Trophoblast cell (in vitro differentiated cells and primary cell): ENCODE measurements at regions not wholly inside any gene's neighbourhood (a gene's known extent, or its start where the extent isn't known, plus 50 kb on each side); places are given as distances from the start of the nearest gene placed in this dataset.

ENCODE experiments used
- DNase-seq, 2 donors: peaks; one replicate each; pipeline ENCODE4 v3.0.0-alpha.2; 2016
- H2AFZ ChIP-seq: 2 replicates; pipeline ENCODE4 v1.6.1; 2013; ENCODE audit warnings: low read length, moderate library complexity, mild to moderate bottlenecking; ENCODE audit not compliant: insufficient read depth, poor library complexity
- H2AK5ac ChIP-seq: 2 replicates; pipeline ENCODE4 v1.6.1; 2013; ENCODE audit warnings: mild to moderate bottlenecking, low read length
- H2BK120ac ChIP-seq: 2 replicates; pipeline ENCODE4 v1.6.1; 2013; ENCODE audit warnings: low read length, mild to moderate bottlenecking, moderate library complexity; ENCODE audit not compliant: insufficient read depth, poor library complexity
- H2BK12ac ChIP-seq: 2 replicates; pipeline ENCODE4 v1.6.1; 2013; ENCODE audit warnings: mild to moderate bottlenecking, low read length, moderate library complexity
- H2BK5ac ChIP-seq: 2 replicates; pipeline ENCODE4 v1.6.1; 2013; ENCODE audit warnings: low read length, low read depth, moderate library complexity, mild to moderate bottlenecking; ENCODE audit not compliant: poor library complexity
- H3K14ac ChIP-seq: 2 replicates; pipeline ENCODE4 v1.6.1; 2013; ENCODE audit warnings: mild to moderate bottlenecking, low read length
- H3K18ac ChIP-seq: 2 replicates; pipeline ENCODE4 v1.6.1; 2013; ENCODE audit warnings: mild to moderate bottlenecking, low read length
- H3K23ac ChIP-seq: 2 replicates; pipeline ENCODE4 v1.6.1; 2013; ENCODE audit warnings: low read length
- H3K27ac ChIP-seq: 2 replicates; pipeline ENCODE4 v1.5.1; 2013; ENCODE audit warnings: low read depth, mild to moderate bottlenecking, inconsistent platforms, low read length, moderate library complexity
- H3K27me3 ChIP-seq: 2 replicates; pipeline ENCODE4 v1.6.1; 2013; ENCODE audit warnings: inconsistent platforms, mild to moderate bottlenecking, low read length, moderate library complexity; ENCODE audit not compliant: insufficient read depth
- H3K36me3 ChIP-seq, 2 experiments: 1 replicate in 1 of 2; 2 replicates in 1 of 2; pipeline ENCODE4 v1.6.1; 2013; ENCODE audit warnings: low read length in 2 of 2, mild to moderate bottlenecking in 2 of 2, moderate library complexity in 1 of 2; ENCODE audit not compliant: insufficient read depth in 2 of 2, control insufficient read depth in 1 of 2
- H3K4ac ChIP-seq: 2 replicates; pipeline ENCODE4 v1.6.1; 2013; ENCODE audit warnings: low read depth, mild to moderate bottlenecking, low read length, moderate library complexity
- H3K4me1 ChIP-seq, 2 experiments: 1 replicate in 1 of 2; 2 replicates in 1 of 2; pipeline ENCODE4 v1.6.1; 2013; ENCODE audit warnings: low read length in 2 of 2, mild to moderate bottlenecking in 2 of 2, moderate library complexity in 1 of 2; ENCODE audit not compliant: insufficient read depth in 2 of 2, control insufficient read depth in 1 of 2
- H3K4me2 ChIP-seq: 2 replicates; pipeline ENCODE4 v1.6.1; 2013; ENCODE audit warnings: inconsistent platforms, mild to moderate bottlenecking, low read length, moderate library complexity
- H3K4me3 ChIP-seq: 2 replicates; pipeline ENCODE4 v1.5.1; 2013; ENCODE audit warnings: mild to moderate bottlenecking, low read depth, low read length, inconsistent platforms
- H3K79me1 ChIP-seq: one replicate; pipeline ENCODE4 v1.6.1; 2013; ENCODE audit warnings: low read length
- H3K79me2 ChIP-seq: 2 replicates; pipeline ENCODE4 v1.6.1; 2013; ENCODE audit warnings: low read length, mild to moderate bottlenecking; ENCODE audit not compliant: control insufficient read depth, insufficient read depth, poor library complexity
- H3K9ac ChIP-seq: 2 replicates; pipeline ENCODE4 v1.6.1; 2013; ENCODE audit warnings: mild to moderate bottlenecking, low read length
- H3K9me3 ChIP-seq: 2 replicates; pipeline ENCODE4 v1.6.1; 2013; ENCODE audit warnings: low read depth, mild to moderate bottlenecking, control low read depth, inconsistent platforms, low read length; ENCODE audit not compliant: insufficient read depth
- H4K12ac ChIP-seq: 2 replicates; pipeline ENCODE4 v1.6.1; 2013; ENCODE audit warnings: low read depth, mild to moderate bottlenecking, low read length, moderate library complexity
- H4K8ac ChIP-seq: 2 replicates; pipeline ENCODE4 v1.6.1; 2013; ENCODE audit warnings: low read depth, mild to moderate bottlenecking, low read length, moderate library complexity
- H4K91ac ChIP-seq: one replicate; pipeline ENCODE4 v1.6.1; 2013; ENCODE audit warnings: low read depth, mild to moderate bottlenecking, low read length, moderate library complexity
- WGBS: extraction: QIAGEN DNeasy Blood & Tissue Kit; methylation state at CpG from one replicate; pipeline ENCODE4 v1.1.7; 2013; ENCODE audit warnings: missing lambda C conversion rate; ENCODE audit not compliant: insufficient read length, insufficient coverage; ENCODE audit errors: extremely low coverage; 5-methylcytosine and 5-hydroxymethylcytosine counted together

- H3K4ac ChIP-seq = no peak overlapping the region
- no peaks in the 10 kb centered on the region for H3K36me3 ChIP-seq
- H3K14ac ChIP-seq = peak overlapping the region; percentile 73
- peak overlapping the region; percentile 96 for H3K4me2 ChIP-seq
- H3K4me3 ChIP-seq = peak overlapping the region; percentile 95
- peak overlapping the region; percentile 83 for H3K18ac ChIP-seq
- H4K12ac ChIP-seq = peak overlapping the region; percentile 37
- peaks cover 14% of the 10 kb centered on the region for H3K79me1 ChIP-seq
- H2BK12ac ChIP-seq = no peak overlapping the region
- H2AK5ac ChIP-seq = no peak overlapping the region
- H3K27me3 ChIP-seq = no peaks in the 10 kb centered on the region
- WGBS = no CpG with 5 or more reads among the region's 81 CpGs
- peak overlapping the region; percentile 31 for H4K91ac ChIP-seq
- peak; percentile 87 to 94 for DNase-seq
- peaks cover 12% of the 10 kb centered on the region for H3K79me2 ChIP-seq
- peaks cover 0 to 2% of the 10 kb centered on the region in 2 experiments for H3K4me1 ChIP-seq
- H3K23ac ChIP-seq = no peak overlapping the region
- H2BK120ac ChIP-seq = peak overlapping the region; percentile 41
- H3K9ac ChIP-seq = peak overlapping the region; percentile 11
- H3K9me3 ChIP-seq = no peaks in the 10 kb centered on the region
- peak overlapping the region; percentile 65 for H4K8ac ChIP-seq
- H2AFZ ChIP-seq = peak overlapping the region; percentile 86
- peak overlapping the region; percentile 41 for H3K27ac ChIP-seq
- H2BK5ac ChIP-seq = no peak overlapping the region
These were observed 134.0 kb upstream of the MGAT5 start for GRCh38 chr2:134119713-134120405.

DNA sequence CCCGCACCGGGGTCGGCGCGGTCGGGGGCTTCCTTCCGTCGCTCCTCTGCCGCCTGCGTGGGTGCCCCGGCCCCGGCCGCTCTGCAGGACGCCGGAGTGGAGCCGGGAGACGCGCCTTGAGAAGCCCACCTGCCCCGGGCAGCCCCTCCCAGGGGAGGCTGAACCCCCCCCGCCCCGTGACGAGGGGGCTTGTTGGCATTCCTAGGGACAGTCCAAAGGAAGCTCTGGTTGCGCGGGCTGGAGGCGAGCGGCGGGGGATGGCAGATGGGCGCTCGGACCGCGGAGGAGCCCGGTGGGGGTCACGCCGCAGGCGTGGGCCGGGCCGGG lies 133.5 kb upstream of the MGAT5 start:
- Histone ChIP-seq H4K91ac (peak overlapping the region; percentile 63), H2AFZ (peak overlapping the region; percentile 86), H2BK120ac (peak overlapping the region; percentile 84), H4K8ac (peak overlapping the region; percentile 65), H3K4me3 (peak overlapping the region; percentile 95), H2AK5ac (no peak overlapping the region), H3K4ac (peak overlapping the region; percentile 77), H3K4me2 (peak overlapping the region; percentile 96), H3K27me3 (no peaks in the 10 kb centered on the region), H3K79me1 (peaks cover 14% of the 10 kb centered on the region), H3K4me1 (peaks cover 2 to 5% of the 10 kb centered on the region in 2 experiments), H3K79me2 (peaks cover 12% of the 10 kb centered on the region), H2BK12ac (no peak overlapping the region), H2BK5ac (peak overlapping the region; percentile 39), H3K14ac (peak overlapping the region; percentile 73), H3K9ac (peak overlapping the region; percentile 11), H3K36me3 (no peaks in the 10 kb centered on the region), H3K18ac (peak overlapping the region; percentile 86), H3K9me3 (no peaks in the 10 kb centered on the region), H3K23ac (no peak overlapping the region), H4K12ac (peak overlapping the region; percentile 81), H3K27ac (peak overlapping the region; percentile 41)
- DNase-seq = no peak
- no CpG with 5 or more reads among the region's 37 CpGs for WGBS

- H3K18ac ChIP-seq = peak overlapping the region; percentile 86
- H3K14ac ChIP-seq = peak overlapping the region; percentile 80
- peak overlapping the region; percentile 96 for H3K4me2 ChIP-seq
- DNase-seq = peak in 1 of 2 donors; percentile 53
- peak overlapping the region; percentile 81 for H4K12ac ChIP-seq
- no peak overlapping the region for H3K27ac ChIP-seq
- peaks cover 14% of the 10 kb centered on the region for H3K79me1 ChIP-seq
- no CpG with 5 or more reads among the region's 84 CpGs for WGBS
- peaks cover 12% of the 10 kb centered on the region for H3K79me2 ChIP-seq
- peak overlapping the region; percentile 93 for H4K8ac ChIP-seq
- peak overlapping the region; percentile 8 for H2BK12ac ChIP-seq
- peak overlapping the region; percentile 45 for H2BK5ac ChIP-seq
- peaks cover 3 to 8% of the 10 kb centered on the region in 2 experiments for H3K4me1 ChIP-seq
- peak overlapping the region; percentile 95 for H3K4me3 ChIP-seq
- H3K9ac ChIP-seq = peak overlapping the region; percentile 87
- no peaks in the 10 kb centered on the region for H3K36me3 ChIP-seq
- H3K9me3 ChIP-seq = no peaks in the 10 kb centered on the region
- H3K23ac ChIP-seq = no peak overlapping the region
- H4K91ac ChIP-seq = peak overlapping the region; percentile 63
- no peaks in the 10 kb centered on the region for H3K27me3 ChIP-seq
- peak overlapping the region; percentile 84 for H2BK120ac ChIP-seq
- peak overlapping the region; percentile 72 for H2AFZ ChIP-seq
- H2AK5ac ChIP-seq = peak overlapping the region; percentile 7
- H3K4ac ChIP-seq = peak overlapping the region; percentile 90
These were observed 132.9 kb upstream of the MGAT5 start for GRCh38 chr2:134120733-134121630.

GRCh38 chr2:134122610-134123009 lies 131.3 kb upstream of the MGAT5 start:
- Histone ChIP-seq H4K12ac (no peak overlapping the region), H3K4ac (no peak overlapping the region), H3K4me1 (peaks cover 3 to 8% of the 10 kb centered on the region in 2 experiments), H3K27me3 (no peaks in the 10 kb centered on the region), H2BK120ac (no peak overlapping the region), H3K18ac (no peak overlapping the region), H3K14ac (no peak overlapping the region), H2AK5ac (no peak overlapping the region), H3K23ac (no peak overlapping the region), H4K91ac (no peak overlapping the region), H3K27ac (no peak overlapping the region), H4K8ac (no peak overlapping the region), H2BK5ac (no peak overlapping the region), H3K4me2 (no peak overlapping the region), H3K4me3 (no peak overlapping the region), H3K36me3 (no peaks in the 10 kb centered on the region), H3K9me3 (no peaks in the 10 kb centered on the region), H3K79me2 (peaks cover 12% of the 10 kb centered on the region), H3K79me1 (peaks cover 14% of the 10 kb centered on the region), H2BK12ac (no peak overlapping the region), H3K9ac (no peak overlapping the region), H2AFZ (no peak overlapping the region)
- DNase-seq = no peak
- WGBS = no CpG with 5 or more reads among the region's 3 CpGs
